DND-41 (cell line): ENCODE measurements at regions not wholly inside any gene's neighbourhood (a gene's known extent, or its start where the extent isn't known, plus 50 kb on each side); places are given as distances from the start of the nearest gene placed in this dataset.

Experiments used
- ATAC-seq: fragments of 200-7000 bp; cut with Tn5 transposase; 3 replicates; pipeline ENCODE4 v1.9.1; 2021; ENCODE audit warnings: low read depth; ENCODE audit not compliant: insufficient read depth
- DNase-seq: peaks from one replicate; pipeline ENCODE4 v3.0.0-alpha.2; 2020
- H2AFZ ChIP-seq: 2 replicates; pipeline ENCODE4 v1.6.0; 2012; ENCODE audit warnings: low read depth, low read length
- H3K27ac ChIP-seq: 2 replicates; pipeline ENCODE4 v1.5.1; 2012; ENCODE audit warnings: low read length, inconsistent platforms
- H3K27me3 ChIP-seq: fragments of 200-600 bp; sonication (generic); 2 replicates; pipeline ENCODE4 v1.6.0; 2012; ENCODE audit warnings: low read length, mild to moderate bottlenecking, inconsistent platforms; ENCODE audit not compliant: insufficient read depth, poor library complexity
- H3K36me3 ChIP-seq: 2 replicates; pipeline ENCODE4 v1.5.1; 2012; ENCODE audit warnings: low read length, inconsistent platforms; ENCODE audit not compliant: insufficient read depth
- H3K4me1 ChIP-seq: 2 replicates; pipeline ENCODE4 v1.5.1; 2012; ENCODE audit warnings: mild to moderate bottlenecking, low read length; ENCODE audit not compliant: insufficient read depth
- H3K4me2 ChIP-seq: 2 replicates; pipeline ENCODE4 v1.6.0; 2012; ENCODE audit warnings: mild to moderate bottlenecking, moderate library complexity, low read length, inconsistent platforms; ENCODE audit not compliant: insufficient read depth
- H3K4me3 ChIP-seq, 2 experiments: fragments of 200-600 bp in 1 of 2; shearing (Covaris generic) in 1 of 2; 2 replicates each; pipeline ENCODE4 v1.5.1; 2012 to 2016; ENCODE audit warnings: inconsistent platforms in 2 of 2, low read length in 2 of 2, mild to moderate bottlenecking in 2 of 2, low read depth in 1 of 2, moderate library complexity in 1 of 2
- H3K79me2 ChIP-seq: 2 replicates; pipeline ENCODE4 v1.6.0; 2012; ENCODE audit warnings: low read length, inconsistent platforms; ENCODE audit not compliant: insufficient read depth
- H3K9ac ChIP-seq: 2 replicates; pipeline ENCODE4 v1.6.0; 2012; ENCODE audit warnings: low read depth, mild to moderate bottlenecking, inconsistent platforms, low read length, moderate library complexity
- H3K9me3 ChIP-seq: 2 replicates; pipeline ENCODE4 v1.5.1; 2012; ENCODE audit warnings: low read length, moderate library complexity, mild to moderate bottlenecking, inconsistent platforms; ENCODE audit not compliant: insufficient read depth, severe bottlenecking
- H4K20me1 ChIP-seq: 2 replicates; pipeline ENCODE4 v1.6.0; 2012; ENCODE audit warnings: low read length; ENCODE audit not compliant: insufficient read depth
- EZH2 ChIP-seq: IDR thresholded peaks from 3 replicates; pipeline ENCODE4 v1.6.1; 2012; ENCODE audit warnings: borderline replicate concordance, low read depth, mild to moderate bottlenecking, moderate library complexity, low read length, inconsistent platforms; ENCODE audit not compliant: severe bottlenecking
- TF ChIP-seq, protein P1 (sequence below): IDR thresholded peaks from 2 replicates; pipeline ENCODE4 v1.5.1; 2012; ENCODE audit warnings: borderline replicate concordance, low read length, moderate library complexity, mild to moderate bottlenecking; ENCODE audit not compliant: poor library complexity, severe bottlenecking; ENCODE audit errors: extremely low read depth

- Histone ChIP-seq H3K9me3 (no peaks in the 10 kb centered on the region), H3K9ac (no peak overlapping the region), H3K27ac (no peak overlapping the region), H3K27me3 (no peaks in the 10 kb centered on the region), H3K36me3 (no peaks in the 10 kb centered on the region), H3K4me1 (no peaks in the 10 kb centered on the region), H3K4me2 (no peak overlapping the region), H4K20me1 (no peaks in the 10 kb centered on the region), H3K4me3 (no peak overlapping the region), H2AFZ (no peak overlapping the region), H3K79me2 (no peaks in the 10 kb centered on the region)
- TF ChIP-seq, protein P1, sequence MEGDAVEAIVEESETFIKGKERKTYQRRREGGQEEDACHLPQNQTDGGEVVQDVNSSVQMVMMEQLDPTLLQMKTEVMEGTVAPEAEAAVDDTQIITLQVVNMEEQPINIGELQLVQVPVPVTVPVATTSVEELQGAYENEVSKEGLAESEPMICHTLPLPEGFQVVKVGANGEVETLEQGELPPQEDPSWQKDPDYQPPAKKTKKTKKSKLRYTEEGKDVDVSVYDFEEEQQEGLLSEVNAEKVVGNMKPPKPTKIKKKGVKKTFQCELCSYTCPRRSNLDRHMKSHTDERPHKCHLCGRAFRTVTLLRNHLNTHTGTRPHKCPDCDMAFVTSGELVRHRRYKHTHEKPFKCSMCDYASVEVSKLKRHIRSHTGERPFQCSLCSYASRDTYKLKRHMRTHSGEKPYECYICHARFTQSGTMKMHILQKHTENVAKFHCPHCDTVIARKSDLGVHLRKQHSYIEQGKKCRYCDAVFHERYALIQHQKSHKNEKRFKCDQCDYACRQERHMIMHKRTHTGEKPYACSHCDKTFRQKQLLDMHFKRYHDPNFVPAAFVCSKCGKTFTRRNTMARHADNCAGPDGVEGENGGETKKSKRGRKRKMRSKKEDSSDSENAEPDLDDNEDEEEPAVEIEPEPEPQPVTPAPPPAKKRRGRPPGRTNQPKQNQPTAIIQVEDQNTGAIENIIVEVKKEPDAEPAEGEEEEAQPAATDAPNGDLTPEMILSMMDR, result no peak
- no peak for TF ChIP-seq EZH2
- no peak for DNase-seq
- ATAC-seq, result no peak
Observed at GRCh38 chr22:49505337-49506009, 322.2 kb downstream of the BRD1 start.

DNA sequence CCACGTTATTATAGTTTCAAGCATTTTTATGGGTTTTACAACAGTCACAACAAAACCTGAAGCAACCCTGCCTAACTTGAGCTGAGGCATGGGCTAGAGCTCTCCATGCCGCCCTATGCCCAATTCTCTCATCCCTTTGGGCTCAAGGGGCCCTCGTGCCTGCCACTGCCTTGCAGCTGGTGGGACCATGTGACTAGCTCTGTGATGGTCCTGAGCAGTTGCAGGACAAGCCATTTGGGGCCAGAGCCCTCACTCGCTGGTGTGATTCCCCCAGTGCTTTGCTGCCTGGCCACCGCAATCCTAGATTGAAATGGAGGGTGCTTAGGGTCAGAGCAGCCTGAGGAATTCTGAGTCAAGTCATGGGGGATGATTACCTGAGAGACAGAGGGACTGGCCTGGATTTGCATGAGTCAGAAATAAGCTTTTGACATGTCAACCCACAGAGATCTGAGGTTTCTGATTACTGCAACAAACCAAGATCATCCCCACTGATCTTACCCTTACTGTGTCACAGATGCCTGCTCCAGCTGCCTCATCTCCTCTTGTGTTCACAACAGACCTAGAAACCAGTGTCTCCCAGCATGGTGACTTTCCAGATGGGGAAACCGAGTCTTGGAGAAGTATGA is 323.7 kb downstream of the BRD1 start:
- DNase-seq (no peak), ATAC-seq (no peak)
- no peak overlapping the region for H3K4me2 ChIP-seq

DNA sequence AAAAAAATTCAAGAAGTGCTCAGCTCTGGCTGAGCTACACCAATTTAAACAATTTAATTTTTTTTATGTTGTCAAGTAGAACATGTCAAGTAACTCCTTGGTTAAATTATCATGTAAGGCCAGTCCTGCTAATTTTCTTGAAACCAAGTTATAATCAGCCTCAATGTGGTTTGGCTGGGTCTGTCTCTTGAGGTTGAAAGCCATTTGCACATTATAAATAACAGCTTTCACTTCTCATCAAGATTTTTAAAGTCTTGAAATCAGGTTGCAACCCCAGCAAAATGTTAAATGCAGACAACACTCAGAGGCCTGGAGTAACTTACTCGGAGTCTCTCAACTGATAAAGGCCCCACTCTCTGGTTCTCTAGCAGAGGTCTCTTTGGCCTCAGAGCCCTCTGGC is 324.4 kb downstream of the BRD1 start:
- no peaks in the 10 kb centered on the region for H3K79me2 ChIP-seq
- H3K36me3 ChIP-seq, result no peaks in the 10 kb centered on the region
- no peaks in the 10 kb centered on the region for H4K20me1 ChIP-seq
- H3K9ac ChIP-seq, result no peak overlapping the region
- TF ChIP-seq, protein P1, result no peak
- TF ChIP-seq EZH2, result no peak
- no peak overlapping the region for H3K4me2 ChIP-seq
- no peaks in the 10 kb centered on the region for H3K4me1 ChIP-seq
- H3K9me3 ChIP-seq, result no peaks in the 10 kb centered on the region
- H2AFZ ChIP-seq, result no peak overlapping the region
- ATAC-seq, result no peak
- H3K27ac ChIP-seq, result no peak overlapping the region
- no peak for DNase-seq
- H3K4me3 ChIP-seq, result no peak overlapping the region
- H3K27me3 ChIP-seq, result no peaks in the 10 kb centered on the region

More for the DNA sequence above, 323.7 kb downstream of the BRD1 start:
- no peaks in the 10 kb centered on the region for H3K79me2 ChIP-seq
- TF ChIP-seq, protein P1, result no peak
- no peak for TF ChIP-seq EZH2
- H4K20me1 ChIP-seq, result no peaks in the 10 kb centered on the region
- H2AFZ ChIP-seq, result no peak overlapping the region
- no peaks in the 10 kb centered on the region for H3K36me3 ChIP-seq
- no peaks in the 10 kb centered on the region for H3K27me3 ChIP-seq
- no peak overlapping the region for H3K27ac ChIP-seq
- H3K4me1 ChIP-seq, result no peaks in the 10 kb centered on the region
- no peak overlapping the region for H3K4me3 ChIP-seq
- no peak overlapping the region for H3K9ac ChIP-seq
- no peaks in the 10 kb centered on the region for H3K9me3 ChIP-seq
